GM23338 (cell line): ENCODE measurements at regions not wholly inside any gene's neighbourhood (a gene's known extent, or its start where the extent isn't known, plus 50 kb on each side); places are given as distances from the start of the nearest gene placed in this dataset.

Experiments
- ATAC-seq: fragments of 200-7000 bp; cut with Tn5 transposase; 3 replicates; pipeline ENCODE4 v1.9.1; 2020
- DNase-seq: peaks from one replicate; pipeline ENCODE4 v3.0.0-alpha.2; 2015; ENCODE audit warnings: low spot score
- H2AFZ ChIP-seq: fragments of 200-600 bp; sonication (generic); 2 replicates; pipeline ENCODE4 v1.8.0; 2016; ENCODE audit warnings: antibody characterized with exemption, mild to moderate bottlenecking, moderate library complexity
- H3F3A ChIP-seq: fragments of 200-600 bp; sonication (generic); replicated peaks from 2 replicates; pipeline ENCODE4 v1.8.0; 2017; ENCODE audit warnings: antibody characterized with exemption, mixed run types, low read depth
- H3K27ac ChIP-seq: fragments of 200-600 bp; sonication (generic); 2 replicates; pipeline ENCODE4 v1.6.1; 2016; ENCODE audit warnings: low read depth
- H3K27me3 ChIP-seq: fragments of 200-600 bp; sonication (generic); 2 replicates; pipeline ENCODE4 v1.8.0; 2016; ENCODE audit warnings: mild to moderate bottlenecking, mixed run types, moderate library complexity; ENCODE audit not compliant: insufficient read depth
- H3K36me3 ChIP-seq: fragments of 200-600 bp; sonication (generic); 2 replicates; pipeline ENCODE4 v1.8.0; 2016; ENCODE audit warnings: mild to moderate bottlenecking; ENCODE audit not compliant: insufficient read depth
- H3K4me1 ChIP-seq: fragments of 200-600 bp; sonication (generic); 2 replicates; pipeline ENCODE4 v1.8.0; 2016; ENCODE audit warnings: mild to moderate bottlenecking, moderate library complexity; ENCODE audit not compliant: insufficient read depth
- H3K4me2 ChIP-seq: fragments of 200-600 bp; sonication (generic); 2 replicates; pipeline ENCODE4 v1.7.1; 2017; ENCODE audit warnings: mixed run types
- H3K4me3 ChIP-seq: fragments of 200-600 bp; sonication (generic); 2 replicates; pipeline ENCODE4 v1.6.1; 2016; ENCODE audit warnings: mixed run types
- H3K79me2 ChIP-seq: fragments of 200-600 bp; sonication (generic); replicated peaks from 2 replicates; pipeline ENCODE4 v1.8.0; 2017; ENCODE audit warnings: mild to moderate bottlenecking; ENCODE audit not compliant: insufficient read depth
- H3K9me2 ChIP-seq: fragments of 200-600 bp; sonication (generic); 2 replicates; pipeline ENCODE4 v1.8.0; 2017; ENCODE audit not compliant: insufficient read depth
- H4K20me1 ChIP-seq: fragments of 200-600 bp; sonication (generic); replicated peaks from 2 replicates; pipeline ENCODE4 v1.8.0; 2017; ENCODE audit warnings: mild to moderate bottlenecking; ENCODE audit not compliant: insufficient read depth
- H3K27ac Mint-ChIP-seq: 2 replicates; pipeline ENCODE4 v1.8.0; 2020; ENCODE audit warnings: inconsistent platforms, mild to moderate bottlenecking, moderate library complexity, mixed read lengths
- H3K27me3 Mint-ChIP-seq: 3 replicates; pipeline ENCODE4 v1.8.0; 2022; ENCODE audit warnings: low read depth, mild to moderate bottlenecking, moderate library complexity, mixed read lengths, inconsistent platforms; ENCODE audit not compliant: insufficient read depth, poor library complexity
- H3K36me3 Mint-ChIP-seq: 3 replicates; pipeline ENCODE4 v1.8.0; 2021; ENCODE audit warnings: low read depth, mild to moderate bottlenecking, inconsistent platforms, moderate library complexity, mixed read lengths
- H3K4me1 Mint-ChIP-seq: 3 replicates; pipeline ENCODE4 v1.8.0; 2020; ENCODE audit warnings: mild to moderate bottlenecking, inconsistent platforms, mixed read lengths
- H3K4me3 Mint-ChIP-seq: 3 replicates; pipeline ENCODE4 v1.8.0; 2021; ENCODE audit warnings: moderate library complexity, mild to moderate bottlenecking, inconsistent platforms, mixed read lengths
- H3K9me3 Mint-ChIP-seq: 3 replicates; pipeline ENCODE4 v1.8.0; 2020; ENCODE audit warnings: moderate library complexity, mild to moderate bottlenecking, inconsistent platforms, mixed read lengths
- CREB1 ChIP-seq: fragments of 250-450 bp; sonication (Bioruptor Pico); IDR thresholded peaks from 2 replicates; pipeline ENCODE4 v1.5.0; 2020; ENCODE audit warnings: low read depth, mild to moderate bottlenecking, moderate library complexity
- EZH2 ChIP-seq: fragments of 200-600 bp; sonication (generic); IDR thresholded peaks from one replicate; pipeline ENCODE4 v1.8.0; 2017; ENCODE audit warnings: antibody characterized with exemption, mild to moderate bottlenecking, low read depth; ENCODE audit not compliant: unreplicated experiment
- EZH2phosphoT487 ChIP-seq: fragments of 200-600 bp; sonication (generic); IDR thresholded peaks from one replicate; pipeline ENCODE4 v1.8.1; 2018; ENCODE audit warnings: antibody characterized with exemption; ENCODE audit not compliant: unreplicated experiment
- NANOG ChIP-seq: IDR thresholded peaks from 2 replicates; pipeline ENCODE4 v1.6.1; 2016; ENCODE audit warnings: antibody characterized with exemption, borderline replicate concordance
- STAT1 ChIP-seq: IDR thresholded peaks from one replicate; pipeline ENCODE4 v1.6.1; 2016; ENCODE audit warnings: antibody characterized with exemption; ENCODE audit not compliant: unreplicated experiment
- ZNF114 ChIP-seq: fragments of 250-450 bp; sonication (Bioruptor Pico); IDR thresholded peaks from 2 replicates; pipeline ENCODE4 v1.5.0; 2020; ENCODE audit warnings: mild to moderate bottlenecking, moderate library complexity
- TF ChIP-seq, protein P1 (sequence below): IDR thresholded peaks from one replicate; pipeline ENCODE4 v1.6.1; 2018; ENCODE audit warnings: antibody characterized with exemption; ENCODE audit not compliant: unreplicated experiment
- TF ChIP-seq, protein P2 (sequence below): fragments of 250-450 bp; sonication (Bioruptor Pico); IDR thresholded peaks from 2 replicates; pipeline ENCODE4 v1.5.0; 2020; ENCODE audit warnings: mild to moderate bottlenecking, moderate library complexity
- TF ChIP-seq, protein P3 (sequence below): IDR thresholded peaks from 2 replicates; pipeline ENCODE4 v1.6.1; 2016; ENCODE audit warnings: antibody characterized with exemption

DNA sequence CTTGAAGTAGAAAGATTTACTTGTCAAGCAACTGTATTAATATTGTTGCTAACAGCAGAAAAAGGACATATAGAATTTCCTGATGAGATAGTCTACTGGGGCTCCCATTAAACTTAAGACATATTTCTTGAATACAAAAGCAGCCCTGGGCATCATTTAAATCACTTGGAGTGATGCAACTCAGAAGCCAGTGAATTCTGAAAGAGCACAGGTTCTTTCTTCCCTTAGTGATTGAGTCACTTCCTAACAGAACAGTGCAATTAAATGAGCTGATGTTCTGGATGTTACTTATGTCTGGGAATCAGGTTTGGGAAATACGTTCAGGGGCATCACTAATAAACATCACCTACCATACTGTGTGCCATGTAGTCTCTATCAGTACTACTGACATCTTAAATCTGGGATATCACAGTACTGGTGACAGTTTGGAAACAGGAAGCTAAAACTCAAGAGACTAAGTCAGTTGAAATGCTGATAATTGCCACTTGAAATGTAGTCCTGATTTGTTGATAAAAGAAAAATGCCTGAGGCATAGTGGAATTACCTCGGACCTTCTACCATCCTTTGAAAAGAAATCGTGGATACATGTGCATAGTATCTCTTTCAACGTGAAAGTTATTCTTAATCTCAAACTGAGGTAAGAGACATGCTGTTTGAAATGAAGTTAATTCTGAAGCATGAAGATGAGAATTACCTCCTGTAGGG is 249.2 kb upstream of the GPRIN3 start:
- H3K4me3 Mint-ChIP-seq, result no peak overlapping the region
- Histone ChIP-seq H3K27me3 (no peaks in the 10 kb centered on the region), H3K4me1 (peaks cover 10% of the 10 kb centered on the region; the same call in 1 of the 2 replicates), H3K4me2 (no peak overlapping the region), H3K36me3 (no peaks in the 10 kb centered on the region), H3K4me3 (no peak overlapping the region), H3K9me2 (no peaks in the 10 kb centered on the region), H2AFZ (no peak overlapping the region), H4K20me1 (no peaks in the 10 kb centered on the region), H3K27ac (no peak overlapping the region), H3F3A (no peaks in the 10 kb centered on the region), H3K79me2 (no peaks in the 10 kb centered on the region)
- H3K9me3 Mint-ChIP-seq, result no peaks in the 10 kb centered on the region
- no peak for ATAC-seq
- peaks cover 23% of the 10 kb centered on the region for H3K4me1 Mint-ChIP-seq
- DNase-seq, result no peak
- TF ChIP-seq EZH2phosphoT487 (no peak), EZH2 (no peak), CREB1 (CRISPR knock-in tag) (no peak), STAT1 (no peak), ZNF114 (no peak), NANOG (no peak)
- TF ChIP-seq, protein P1, sequence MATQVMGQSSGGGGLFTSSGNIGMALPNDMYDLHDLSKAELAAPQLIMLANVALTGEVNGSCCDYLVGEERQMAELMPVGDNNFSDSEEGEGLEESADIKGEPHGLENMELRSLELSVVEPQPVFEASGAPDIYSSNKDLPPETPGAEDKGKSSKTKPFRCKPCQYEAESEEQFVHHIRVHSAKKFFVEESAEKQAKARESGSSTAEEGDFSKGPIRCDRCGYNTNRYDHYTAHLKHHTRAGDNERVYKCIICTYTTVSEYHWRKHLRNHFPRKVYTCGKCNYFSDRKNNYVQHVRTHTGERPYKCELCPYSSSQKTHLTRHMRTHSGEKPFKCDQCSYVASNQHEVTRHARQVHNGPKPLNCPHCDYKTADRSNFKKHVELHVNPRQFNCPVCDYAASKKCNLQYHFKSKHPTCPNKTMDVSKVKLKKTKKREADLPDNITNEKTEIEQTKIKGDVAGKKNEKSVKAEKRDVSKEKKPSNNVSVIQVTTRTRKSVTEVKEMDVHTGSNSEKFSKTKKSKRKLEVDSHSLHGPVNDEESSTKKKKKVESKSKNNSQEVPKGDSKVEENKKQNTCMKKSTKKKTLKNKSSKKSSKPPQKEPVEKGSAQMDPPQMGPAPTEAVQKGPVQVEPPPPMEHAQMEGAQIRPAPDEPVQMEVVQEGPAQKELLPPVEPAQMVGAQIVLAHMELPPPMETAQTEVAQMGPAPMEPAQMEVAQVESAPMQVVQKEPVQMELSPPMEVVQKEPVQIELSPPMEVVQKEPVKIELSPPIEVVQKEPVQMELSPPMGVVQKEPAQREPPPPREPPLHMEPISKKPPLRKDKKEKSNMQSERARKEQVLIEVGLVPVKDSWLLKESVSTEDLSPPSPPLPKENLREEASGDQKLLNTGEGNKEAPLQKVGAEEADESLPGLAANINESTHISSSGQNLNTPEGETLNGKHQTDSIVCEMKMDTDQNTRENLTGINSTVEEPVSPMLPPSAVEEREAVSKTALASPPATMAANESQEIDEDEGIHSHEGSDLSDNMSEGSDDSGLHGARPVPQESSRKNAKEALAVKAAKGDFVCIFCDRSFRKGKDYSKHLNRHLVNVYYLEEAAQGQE, result no peak
- TF ChIP-seq, protein P2, sequence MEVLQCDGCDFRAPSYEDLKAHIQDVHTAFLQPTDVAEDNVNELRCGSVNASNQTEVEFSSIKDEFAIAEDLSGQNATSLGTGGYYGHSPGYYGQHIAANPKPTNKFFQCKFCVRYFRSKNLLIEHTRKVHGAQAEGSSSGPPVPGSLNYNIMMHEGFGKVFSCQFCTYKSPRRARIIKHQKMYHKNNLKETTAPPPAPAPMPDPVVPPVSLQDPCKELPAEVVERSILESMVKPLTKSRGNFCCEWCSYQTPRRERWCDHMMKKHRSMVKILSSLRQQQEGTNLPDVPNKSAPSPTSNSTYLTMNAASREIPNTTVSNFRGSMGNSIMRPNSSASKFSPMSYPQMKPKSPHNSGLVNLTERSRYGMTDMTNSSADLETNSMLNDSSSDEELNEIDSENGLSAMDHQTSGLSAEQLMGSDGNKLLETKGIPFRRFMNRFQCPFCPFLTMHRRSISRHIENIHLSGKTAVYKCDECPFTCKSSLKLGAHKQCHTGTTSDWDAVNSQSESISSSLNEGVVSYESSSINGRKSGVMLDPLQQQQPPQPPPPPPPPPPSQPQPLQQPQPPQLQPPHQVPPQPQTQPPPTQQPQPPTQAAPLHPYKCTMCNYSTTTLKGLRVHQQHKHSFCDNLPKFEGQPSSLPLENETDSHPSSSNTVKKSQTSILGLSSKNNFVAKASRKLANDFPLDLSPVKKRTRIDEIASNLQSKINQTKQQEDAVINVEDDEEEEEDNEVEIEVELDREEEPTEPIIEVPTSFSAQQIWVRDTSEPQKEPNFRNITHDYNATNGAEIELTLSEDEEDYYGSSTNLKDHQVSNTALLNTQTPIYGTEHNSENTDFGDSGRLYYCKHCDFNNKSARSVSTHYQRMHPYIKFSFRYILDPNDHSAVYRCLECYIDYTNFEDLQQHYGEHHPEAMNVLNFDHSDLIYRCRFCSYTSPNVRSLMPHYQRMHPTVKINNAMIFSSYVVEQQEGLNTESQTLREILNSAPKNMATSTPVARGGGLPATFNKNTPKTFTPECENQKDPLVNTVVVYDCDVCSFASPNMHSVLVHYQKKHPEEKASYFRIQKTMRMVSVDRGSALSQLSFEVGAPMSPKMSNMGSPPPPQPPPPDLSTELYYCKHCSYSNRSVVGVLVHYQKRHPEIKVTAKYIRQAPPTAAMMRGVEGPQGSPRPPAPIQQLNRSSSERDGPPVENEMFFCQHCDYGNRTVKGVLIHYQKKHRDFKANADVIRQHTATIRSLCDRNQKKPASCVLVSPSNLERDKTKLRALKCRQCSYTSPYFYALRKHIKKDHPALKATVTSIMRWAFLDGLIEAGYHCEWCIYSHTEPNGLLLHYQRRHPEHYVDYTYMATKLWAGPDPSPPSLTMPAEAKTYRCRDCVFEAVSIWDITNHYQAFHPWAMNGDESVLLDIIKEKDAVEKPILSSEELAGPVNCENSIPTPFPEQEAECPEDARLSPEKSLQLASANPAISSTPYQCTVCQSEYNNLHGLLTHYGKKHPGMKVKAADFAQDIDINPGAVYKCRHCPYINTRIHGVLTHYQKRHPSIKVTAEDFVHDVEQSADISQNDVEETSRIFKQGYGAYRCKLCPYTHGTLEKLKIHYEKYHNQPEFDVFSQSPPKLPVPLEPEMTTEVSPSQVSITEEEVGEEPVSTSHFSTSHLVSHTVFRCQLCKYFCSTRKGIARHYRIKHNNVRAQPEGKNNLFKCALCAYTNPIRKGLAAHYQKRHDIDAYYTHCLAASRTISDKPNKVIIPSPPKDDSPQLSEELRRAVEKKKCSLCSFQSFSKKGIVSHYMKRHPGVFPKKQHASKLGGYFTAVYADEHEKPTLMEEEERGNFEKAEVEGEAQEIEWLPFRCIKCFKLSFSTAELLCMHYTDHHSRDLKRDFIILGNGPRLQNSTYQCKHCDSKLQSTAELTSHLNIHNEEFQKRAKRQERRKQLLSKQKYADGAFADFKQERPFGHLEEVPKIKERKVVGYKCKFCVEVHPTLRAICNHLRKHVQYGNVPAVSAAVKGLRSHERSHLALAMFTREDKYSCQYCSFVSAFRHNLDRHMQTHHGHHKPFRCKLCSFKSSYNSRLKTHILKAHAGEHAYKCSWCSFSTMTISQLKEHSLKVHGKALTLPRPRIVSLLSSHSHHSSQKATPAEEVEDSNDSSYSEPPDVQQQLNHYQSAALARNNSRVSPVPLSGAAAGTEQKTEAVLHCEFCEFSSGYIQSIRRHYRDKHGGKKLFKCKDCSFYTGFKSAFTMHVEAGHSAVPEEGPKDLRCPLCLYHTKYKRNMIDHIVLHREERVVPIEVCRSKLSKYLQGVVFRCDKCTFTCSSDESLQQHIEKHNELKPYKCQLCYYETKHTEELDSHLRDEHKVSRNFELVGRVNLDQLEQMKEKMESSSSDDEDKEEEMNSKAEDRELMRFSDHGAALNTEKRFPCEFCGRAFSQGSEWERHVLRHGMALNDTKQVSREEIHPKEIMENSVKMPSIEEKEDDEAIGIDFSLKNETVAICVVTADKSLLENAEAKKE (CRISPR knock-in tag), result no peak
- TF ChIP-seq, protein P3, sequence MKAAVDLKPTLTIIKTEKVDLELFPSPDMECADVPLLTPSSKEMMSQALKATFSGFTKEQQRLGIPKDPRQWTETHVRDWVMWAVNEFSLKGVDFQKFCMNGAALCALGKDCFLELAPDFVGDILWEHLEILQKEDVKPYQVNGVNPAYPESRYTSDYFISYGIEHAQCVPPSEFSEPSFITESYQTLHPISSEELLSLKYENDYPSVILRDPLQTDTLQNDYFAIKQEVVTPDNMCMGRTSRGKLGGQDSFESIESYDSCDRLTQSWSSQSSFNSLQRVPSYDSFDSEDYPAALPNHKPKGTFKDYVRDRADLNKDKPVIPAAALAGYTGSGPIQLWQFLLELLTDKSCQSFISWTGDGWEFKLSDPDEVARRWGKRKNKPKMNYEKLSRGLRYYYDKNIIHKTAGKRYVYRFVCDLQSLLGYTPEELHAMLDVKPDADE, result no peak
- H3K36me3 Mint-ChIP-seq, result no peaks in the 10 kb centered on the region
- no peak overlapping the region for H3K27ac Mint-ChIP-seq
- peaks cover 7% of the 10 kb centered on the region for H3K27me3 Mint-ChIP-seq
